ENCODE measurements at regions not wholly inside any gene's neighbourhood (a gene's known extent, or its start where the extent isn't known, plus 50 kb on each side); places are given as distances from the start of the nearest gene placed in this dataset.

DNA sequence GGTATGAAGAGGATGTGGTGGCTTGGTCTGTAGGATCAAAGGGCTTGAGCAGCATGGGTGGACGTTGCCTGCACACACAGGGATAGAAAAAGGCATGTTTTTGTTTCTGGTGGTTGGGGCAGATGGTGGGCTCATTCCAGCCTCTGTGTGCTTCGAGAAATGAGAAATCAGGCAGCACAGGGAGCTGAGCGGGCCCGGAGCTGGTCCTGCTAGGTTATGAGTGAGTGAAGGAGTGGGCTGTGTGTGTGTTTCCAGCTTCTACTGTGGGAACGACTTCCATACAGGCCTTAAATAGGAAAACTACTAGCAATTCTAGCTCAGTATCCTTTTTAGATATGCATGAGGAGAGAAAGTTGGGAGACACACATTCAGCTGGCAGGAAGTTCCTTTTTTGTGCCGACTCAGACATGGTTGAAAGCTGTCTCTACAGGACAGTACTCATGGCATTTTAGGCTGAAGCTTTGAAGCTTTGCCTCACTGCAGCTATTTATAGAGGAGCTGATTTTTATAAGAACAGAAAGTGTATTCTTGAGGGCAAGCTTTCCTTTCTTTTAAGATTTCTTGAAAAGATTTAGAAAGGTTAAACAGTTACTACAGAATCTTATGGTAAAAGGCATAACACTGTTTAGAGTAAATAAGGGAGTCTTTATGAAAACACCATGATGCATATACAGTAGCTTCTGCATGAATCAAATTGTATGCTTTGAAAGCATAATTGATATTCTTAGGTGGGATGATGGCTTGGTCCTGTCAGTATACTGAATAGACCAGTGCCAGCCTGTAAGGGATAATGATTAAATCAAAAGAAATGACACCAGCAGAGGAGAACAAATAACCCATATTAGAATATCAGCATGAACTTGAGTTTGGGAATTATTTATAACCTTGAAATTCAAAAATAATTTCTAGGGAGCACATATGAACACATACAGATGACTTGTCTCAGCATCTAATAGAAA, 104.0 kb upstream of the MAN1A1 start:
- peak; percentile 29 for DNase-seq (ENCODE audit: low spot score)
- no TSS peak for BruUV-seq (replicated peaks)
- Histone ChIP-seq H3K27ac (ENCODE audit: low read depth, low read length, poor library complexity, severe bottlenecking) (no peak overlapping the region), H3K9me2 (ENCODE audit: insufficient read depth, low read length) (no peaks in the 10 kb centered on the region), H3K4me1 (ENCODE audit: insufficient read depth, low read length, poor library complexity, severe bottlenecking) (peaks cover 53% of the 10 kb centered on the region), H3K9me3 (ENCODE audit: low read length) (peaks cover 12% of the 10 kb centered on the region; the same call in 1 of the 2 replicates), H3K79me2 (ENCODE audit: insufficient read depth, low read depth, low read length) (no peaks in the 10 kb centered on the region), H2AFZ (ENCODE audit: low read length) (peak overlapping the region; percentile 30; the same call in 1 of the 2 replicates), H3K4me2 (ENCODE audit: low read length) (peak overlapping the region; percentile 42; the same call in 1 of the 2 replicates), H3K4me3 (ENCODE audit: low read depth, low read length, poor library complexity, severe bottlenecking) (no peak overlapping the region), H3K36me3 (ENCODE audit: insufficient read depth, low read length) (peaks cover 21% of the 10 kb centered on the region), H4K20me1 (ENCODE audit: insufficient read depth, low read length) (no peaks in the 10 kb centered on the region)
- ChIA-PET POLR2A (interaction anchor here (0.6 to 4.7 kb wide), 9 partner anchors 11 to 106 kb away, joined by 3 to 30 read pairs (median 4); no protein-coding TSS in a partner anchor), CTCF (ENCODE audit: unreplicated experiment) (interaction anchor here (1.3 kb wide), 1 partner anchor 10 kb away, joined by 4 read pairs; no protein-coding TSS in a partner anchor)
- intact Hi-C loops (cut with micrococcal nuclease; ENCODE audit: unreplicated experiment), result no loop called here
- TF ChIP-seq, protein P1, sequence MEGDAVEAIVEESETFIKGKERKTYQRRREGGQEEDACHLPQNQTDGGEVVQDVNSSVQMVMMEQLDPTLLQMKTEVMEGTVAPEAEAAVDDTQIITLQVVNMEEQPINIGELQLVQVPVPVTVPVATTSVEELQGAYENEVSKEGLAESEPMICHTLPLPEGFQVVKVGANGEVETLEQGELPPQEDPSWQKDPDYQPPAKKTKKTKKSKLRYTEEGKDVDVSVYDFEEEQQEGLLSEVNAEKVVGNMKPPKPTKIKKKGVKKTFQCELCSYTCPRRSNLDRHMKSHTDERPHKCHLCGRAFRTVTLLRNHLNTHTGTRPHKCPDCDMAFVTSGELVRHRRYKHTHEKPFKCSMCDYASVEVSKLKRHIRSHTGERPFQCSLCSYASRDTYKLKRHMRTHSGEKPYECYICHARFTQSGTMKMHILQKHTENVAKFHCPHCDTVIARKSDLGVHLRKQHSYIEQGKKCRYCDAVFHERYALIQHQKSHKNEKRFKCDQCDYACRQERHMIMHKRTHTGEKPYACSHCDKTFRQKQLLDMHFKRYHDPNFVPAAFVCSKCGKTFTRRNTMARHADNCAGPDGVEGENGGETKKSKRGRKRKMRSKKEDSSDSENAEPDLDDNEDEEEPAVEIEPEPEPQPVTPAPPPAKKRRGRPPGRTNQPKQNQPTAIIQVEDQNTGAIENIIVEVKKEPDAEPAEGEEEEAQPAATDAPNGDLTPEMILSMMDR (conservative IDR thresholded peaks at IDR 0.05; ENCODE audit: low read length), result no peak
- no peak for TF ChIP-seq EZH2phosphoT487 (IDR thresholded peaks at IDR 0.05; ENCODE audit: borderline replicate concordance, low read depth, low read length)

DNA sequence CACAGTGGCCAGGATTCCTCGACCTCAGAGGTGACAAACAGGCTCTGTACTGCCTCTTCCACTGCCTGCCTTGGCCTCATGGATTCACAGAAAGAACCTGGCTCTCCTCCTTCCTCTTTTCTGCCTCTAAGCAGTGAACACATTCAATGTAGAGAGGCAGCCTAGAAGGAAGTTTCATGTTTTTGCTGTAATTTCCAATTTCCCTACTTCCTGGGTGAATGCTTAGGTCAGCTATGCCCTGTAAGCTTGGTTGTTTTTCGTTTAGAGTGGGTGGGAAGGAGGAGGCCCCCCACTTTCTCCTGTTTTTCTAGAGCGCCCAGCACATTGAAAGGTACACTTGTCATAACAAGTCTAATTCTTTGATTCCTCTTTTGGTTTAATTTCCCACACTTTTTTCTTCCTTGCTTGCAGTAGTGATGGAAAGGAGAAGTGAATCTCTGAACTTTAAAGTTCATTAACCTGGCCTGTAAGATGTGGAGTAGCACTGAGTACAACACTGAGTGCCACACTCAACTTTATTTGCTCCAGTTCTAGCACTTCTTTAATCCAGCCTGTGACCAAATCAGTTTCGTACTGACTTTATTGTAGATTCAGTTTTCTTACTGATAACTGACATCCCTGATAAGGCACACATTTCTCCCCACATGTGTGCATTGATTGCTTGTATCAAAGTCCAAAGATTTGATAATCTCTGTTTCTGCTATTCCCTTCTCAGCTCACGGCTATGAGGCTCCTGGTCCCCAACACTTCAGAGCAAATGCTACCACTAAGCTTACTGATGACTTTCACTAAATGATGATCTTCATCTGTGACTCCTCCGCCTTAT, 100.0 kb upstream of the MAN1A1 start:
- intact Hi-C loops (cut with micrococcal nuclease; ENCODE audit: unreplicated experiment), result loop anchor here (10.0 kb wide), 1 partner anchor 555 kb away; the partner anchor contains the start of gene ASF1A
- peak overlapping the region; percentile 47 for H3K4me2 ChIP-seq (ENCODE audit: low read length)

More for the DNA sequence above, 100.0 kb upstream of the MAN1A1 start:
- no TSS peak for BruUV-seq (replicated peaks)
- Histone ChIP-seq H3K36me3 (ENCODE audit: insufficient read depth, low read length) (peaks cover 36% of the 10 kb centered on the region), H3K4me3 (ENCODE audit: low read depth, low read length, poor library complexity, severe bottlenecking) (no peak overlapping the region), H2AFZ (ENCODE audit: low read length) (peak overlapping the region; percentile 80), H3K79me2 (ENCODE audit: insufficient read depth, low read depth, low read length) (no peaks in the 10 kb centered on the region), H3K4me1 (ENCODE audit: insufficient read depth, low read length, poor library complexity, severe bottlenecking) (peaks cover 74% of the 10 kb centered on the region), H4K20me1 (ENCODE audit: insufficient read depth, low read length) (no peaks in the 10 kb centered on the region), H3K9me3 (ENCODE audit: low read length) (peaks cover 13% of the 10 kb centered on the region; the same call in 1 of the 2 replicates), H3K27ac (ENCODE audit: low read depth, low read length, poor library complexity, severe bottlenecking) (peak overlapping the region; percentile 56), H3K9me2 (ENCODE audit: insufficient read depth, low read length) (no peaks in the 10 kb centered on the region)
- DNase-seq (ENCODE audit: low spot score), result peak; percentile 53
- TF ChIP-seq EZH2phosphoT487 (IDR thresholded peaks at IDR 0.05; ENCODE audit: borderline replicate concordance, low read depth, low read length), result no peak
- TF ChIP-seq, protein P1 (conservative IDR thresholded peaks at IDR 0.05; ENCODE audit: low read length), result no peak
- POLR2A ChIA-PET, result interaction anchor here (0.5 to 2.0 kb wide), 10 partner anchors 9 to 555 kb away, joined by 3 to 11 read pairs (median 4); no protein-coding TSS in a partner anchor
- CTCF ChIA-PET (ENCODE audit: unreplicated experiment), result no interaction called here
